Stimulated activated CD4-positive, alpha-beta T cell treated with anti-CD3 and anti-CD28 coated beads, Interleukin-4, amount 100 ng/mL, for 1 hour (primary cell): ENCODE measurements at regions not wholly inside any gene's neighbourhood (a gene's known extent, or its start where the extent isn't known, plus 50 kb on each side); places are given as distances from the start of the nearest gene placed in this dataset.

ENCODE experiments used
- DNase-seq: peaks from one replicate; pipeline ENCODE4 v3.0.0-alpha.2; 2020

GRCh38 chr16:26729951-26730541 is 336.7 kb upstream of the C16orf82 start:
- DNase-seq: no peak

- DNase-seq: no peak
Measured at GRCh38 chr16:26731729-26732128, 335.0 kb upstream of the C16orf82 start.

- DNase-seq: no peak
Measured at GRCh38 chr16:26733710-26734109, 333.0 kb upstream of the C16orf82 start.

- no peak for DNase-seq
Measured at GRCh38 chr16:26735521-26735920, 331.2 kb upstream of the C16orf82 start.

- DNase-seq: no peak
Measured at GRCh38 chr16:26736084-26736483, 330.6 kb upstream of the C16orf82 start.

- no peak for DNase-seq
Measured at GRCh38 chr16:26740771-26741170, 326.0 kb upstream of the C16orf82 start.

GRCh38 chr16:26742040-26742439 is 324.7 kb upstream of the C16orf82 start:
- DNase-seq: no peak

GRCh38 chr16:26744430-26744829 is 322.3 kb upstream of the C16orf82 start:
- DNase-seq: no peak

- DNase-seq: no peak
Measured at GRCh38 chr16:26747760-26748159, 319.0 kb upstream of the C16orf82 start.

GRCh38 chr16:26749072-26749471 is 317.7 kb upstream of the C16orf82 start:
- DNase-seq: no peak

- DNase-seq: no peak
Measured at GRCh38 chr16:26752166-26752565, 314.6 kb upstream of the C16orf82 start.

GRCh38 chr16:26756633-26757032 is 310.1 kb upstream of the C16orf82 start:
- DNase-seq: no peak

GRCh38 chr16:26762594-26762993 is 304.1 kb upstream of the C16orf82 start:
- no peak for DNase-seq

- peak; percentile 5 for DNase-seq
Measured at GRCh38 chr16:26765087-26765486, 301.6 kb upstream of the C16orf82 start.

- no peak for DNase-seq
Measured at GRCh38 chr16:26768385-26769010, 298.2 kb upstream of the C16orf82 start.

GRCh38 chr16:26770547-26770946 is 296.2 kb upstream of the C16orf82 start:
- DNase-seq: no peak

GRCh38 chr16:26772503-26772902 is 294.2 kb upstream of the C16orf82 start:
- no peak for DNase-seq

- DNase-seq: no peak
Measured at GRCh38 chr16:26777821-26778220, 288.9 kb upstream of the C16orf82 start.

GRCh38 chr16:26787924-26788323 is 278.8 kb upstream of the C16orf82 start:
- no peak for DNase-seq

- DNase-seq: no peak
Measured at GRCh38 chr16:26791169-26791568, 275.6 kb upstream of the C16orf82 start.

GRCh38 chr16:26795184-26795583 is 271.5 kb upstream of the C16orf82 start:
- DNase-seq: no peak

- no peak for DNase-seq
Measured at GRCh38 chr16:26801628-26802027, 265.1 kb upstream of the C16orf82 start.

- DNase-seq: no peak
Measured at GRCh38 chr16:26802440-26802839, 264.3 kb upstream of the C16orf82 start.

GRCh38 chr16:26802965-26803364 is 263.8 kb upstream of the C16orf82 start:
- no peak for DNase-seq

GRCh38 chr16:26806657-26807056 is 260.1 kb upstream of the C16orf82 start:
- DNase-seq: no peak
